ENCODE measurements at regions not wholly inside any gene's neighbourhood (a gene's known extent, or its start where the extent isn't known, plus 50 kb on each side); places are given as distances from the start of the nearest gene placed in this dataset.
"Not testable (repeated sequence)": the region's sequence is repeated elsewhere in the genome, so short reads cannot be mapped to it uniquely, and the experiment has no call there.

DNA sequence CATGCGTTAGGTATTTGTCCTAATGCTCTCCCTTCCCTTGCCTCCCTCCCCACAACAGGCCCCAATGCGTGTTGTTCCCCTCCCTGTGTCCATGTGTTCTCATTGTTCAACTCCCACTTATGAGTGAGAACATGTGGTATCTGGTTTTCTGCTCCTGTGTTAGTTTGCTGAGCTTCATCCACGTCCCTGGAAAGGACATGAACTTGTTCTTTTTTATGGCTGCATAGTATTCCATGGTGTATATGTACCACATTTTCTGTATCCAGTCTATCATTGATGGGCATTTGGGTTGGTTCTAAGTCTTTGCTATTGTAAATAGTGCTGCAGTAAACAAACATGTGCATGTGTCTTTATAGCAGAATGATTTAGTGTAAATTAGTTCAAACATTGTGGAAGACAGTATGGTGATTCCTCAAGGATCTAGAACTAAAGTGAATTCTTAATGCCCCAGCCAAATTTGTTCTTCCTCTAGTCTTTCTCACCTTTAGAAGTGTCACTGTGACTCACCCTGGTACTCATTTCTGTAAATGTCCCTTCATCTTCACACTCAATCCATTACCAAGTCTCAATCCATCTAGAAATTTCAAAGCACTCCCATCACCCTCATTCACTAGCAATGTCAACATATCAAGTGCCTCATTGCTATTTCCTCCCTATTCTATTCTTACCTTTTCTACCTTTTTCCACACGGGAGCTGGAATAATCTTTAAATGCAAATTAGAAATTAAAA is 123.9 kb downstream of the MREG start:
- DNase-seq (ENCODE audit: low read depth, low spot score): not testable (repeated sequence)

DNA sequence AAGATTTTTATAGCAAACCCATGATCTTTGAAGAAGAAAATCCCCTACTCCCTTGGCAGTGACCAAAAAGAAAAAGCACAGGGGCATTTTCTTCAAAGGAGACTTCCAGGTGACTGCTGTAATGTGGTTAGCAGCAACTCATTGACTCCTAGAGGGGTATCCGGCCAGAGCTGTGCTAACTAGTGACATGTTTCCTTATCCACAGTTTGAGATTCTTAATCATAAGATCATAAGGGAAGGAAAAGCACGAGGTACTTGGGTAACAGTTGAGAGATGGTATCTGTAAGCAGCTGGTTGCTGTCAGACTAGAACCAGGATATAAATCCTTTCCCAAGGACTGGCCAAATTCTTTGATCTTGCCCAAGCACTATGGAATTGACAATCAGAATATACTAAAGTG is 124.7 kb downstream of the MREG start:
- DNase-seq (ENCODE audit: low read depth, low spot score): no peak

GRCh38 chr2:215887303-215887702 is 126.0 kb downstream of the MREG start:
- DNase-seq (ENCODE audit: low read depth, low spot score): no peak

DNA sequence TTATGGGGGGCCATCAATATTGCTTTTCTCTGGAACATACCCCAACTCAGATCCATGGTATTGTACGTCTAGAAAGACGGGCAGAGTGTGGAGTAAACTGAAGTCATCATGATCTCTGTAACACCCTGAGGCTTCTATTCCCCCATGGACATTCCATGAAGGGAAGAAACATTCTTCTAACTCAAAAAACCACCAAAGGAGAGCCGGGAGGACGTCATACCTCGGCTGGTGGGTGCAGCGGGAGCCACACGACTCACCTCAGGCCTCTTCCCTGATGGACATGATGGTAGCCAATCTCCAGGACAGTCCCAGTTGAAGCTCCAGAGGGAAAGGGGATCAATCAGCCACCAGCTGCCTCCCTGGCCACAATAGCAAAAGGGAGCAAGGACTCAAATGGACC is 127.3 kb downstream of the MREG start:
- DNase-seq (ENCODE audit: low read depth, low spot score): no peak

- no peak for DNase-seq (ENCODE audit: low read depth, low spot score)
These were observed 127.8 kb downstream of the MREG start for GRCh38 chr2:215885536-215885935.

DNA sequence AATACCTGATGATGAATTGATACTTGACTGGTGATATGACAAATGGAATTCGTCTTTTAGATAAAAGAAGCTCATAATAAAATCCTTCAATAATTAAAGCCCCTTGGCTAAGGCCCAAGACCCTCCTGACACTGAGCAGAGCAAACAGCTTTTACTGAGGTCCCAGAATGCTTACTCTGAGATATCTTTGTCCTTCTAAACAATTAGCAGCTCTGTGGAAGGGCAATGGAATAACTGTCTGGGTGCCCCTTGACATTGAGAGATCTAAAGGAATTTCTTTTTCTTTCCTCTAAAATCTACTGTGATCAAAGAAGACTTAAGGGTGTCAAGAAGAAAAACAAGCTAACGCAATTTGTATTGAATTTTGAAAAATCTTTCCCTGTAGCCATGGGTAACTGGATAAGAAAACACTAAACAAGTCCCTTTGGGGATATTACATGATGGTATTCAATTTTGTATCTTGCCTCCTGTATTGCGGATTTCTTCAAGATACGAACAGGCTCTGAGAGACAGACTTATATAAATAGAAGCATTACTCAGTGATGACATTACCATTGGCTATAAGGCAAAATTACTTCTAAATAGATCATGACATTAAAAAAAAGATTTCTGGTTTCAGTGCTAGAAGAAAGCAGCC is 128.8 kb downstream of the MREG start:
- no peak for DNase-seq (ENCODE audit: low read depth, low spot score)

DNA sequence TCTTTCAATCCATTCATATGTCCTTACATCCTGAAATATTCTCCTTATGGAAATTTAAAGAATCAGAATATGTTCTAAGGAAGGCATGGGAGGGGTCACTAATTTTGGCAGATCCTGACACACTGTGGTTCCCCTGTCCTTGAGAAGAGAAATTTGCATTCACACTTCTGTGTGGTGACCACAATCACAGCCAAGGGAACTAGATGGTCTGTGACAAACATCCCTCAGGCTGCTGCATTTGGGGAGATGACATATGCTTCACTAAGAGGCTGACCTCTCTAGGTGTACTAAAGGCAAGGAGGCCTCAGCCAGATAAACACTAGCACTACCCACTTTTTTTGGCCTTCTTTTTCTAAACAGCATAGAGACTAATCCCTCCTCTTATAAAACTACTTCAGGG is 129.6 kb downstream of the MREG start:
- DNase-seq (ENCODE audit: low read depth, low spot score): no peak

DNA sequence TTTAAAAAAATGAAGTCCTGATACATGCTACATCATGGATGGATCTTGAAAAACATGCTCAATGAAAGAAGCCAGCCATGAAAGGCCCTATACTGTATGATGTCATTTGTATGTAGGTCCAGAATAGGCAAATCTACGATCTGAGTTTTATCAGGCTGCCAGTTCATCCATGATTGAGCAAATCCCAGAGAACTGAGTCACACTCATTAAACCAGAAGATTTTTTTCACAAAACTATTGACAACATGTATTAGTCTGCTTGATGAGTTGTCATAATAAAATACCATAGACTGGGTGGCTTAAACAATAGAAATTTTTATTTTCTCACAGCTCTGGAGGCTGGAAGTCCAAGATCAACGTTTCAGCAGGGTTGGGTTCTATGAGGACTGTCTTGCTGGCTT is 130.7 kb downstream of the MREG start:
- DNase-seq (ENCODE audit: low read depth, low spot score): no peak

DNA sequence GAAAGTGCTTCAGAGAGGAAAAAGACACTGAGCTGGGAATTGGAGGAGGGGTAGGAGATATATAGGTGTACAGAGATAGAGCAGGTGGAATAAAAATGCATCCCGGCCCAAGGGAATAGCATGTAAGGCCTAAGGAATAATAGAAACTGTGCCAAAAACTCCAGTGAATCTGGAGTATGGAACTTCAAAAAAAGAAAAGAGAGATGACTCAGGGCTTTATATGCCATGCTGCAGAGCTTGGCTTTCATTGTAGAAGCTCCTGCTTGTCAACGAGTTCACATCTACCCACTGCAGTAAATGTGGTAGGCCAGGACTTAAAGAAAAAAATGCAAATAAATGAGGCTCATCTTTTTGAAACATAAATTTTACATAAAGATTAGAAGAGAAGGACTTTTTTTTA is 131.8 kb downstream of the MREG start:
- DNase-seq (ENCODE audit: low read depth, low spot score): no peak

GRCh38 chr2:215880970-215881369 is 132.4 kb downstream of the MREG start:
- DNase-seq (ENCODE audit: low read depth, low spot score): no peak

- peak; percentile 37 for DNase-seq (ENCODE audit: low read depth, low spot score)
These were observed 133.1 kb downstream of the MREG start for GRCh38 chr2:215879977-215880940.

DNA sequence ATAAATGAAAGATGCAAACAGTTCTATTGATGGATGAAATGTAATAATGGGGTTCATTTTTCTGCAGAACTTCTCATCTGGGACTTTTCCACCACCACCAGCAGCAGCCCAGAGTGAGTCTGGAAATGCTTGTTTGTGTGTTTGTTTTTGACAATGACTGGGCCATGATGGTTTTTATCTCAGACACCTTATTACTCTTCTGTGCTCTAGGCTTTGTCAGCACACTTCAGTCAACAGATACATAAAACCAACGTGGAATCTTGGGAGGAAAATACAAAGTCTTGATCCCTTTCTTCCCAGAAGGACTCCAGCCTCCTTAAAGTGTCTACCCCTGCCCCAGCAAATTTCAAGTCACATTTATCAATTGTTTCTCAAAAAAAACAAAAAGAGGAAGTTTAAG is 134.0 kb downstream of the MREG start:
- DNase-seq (ENCODE audit: low read depth, low spot score): no peak

DNA sequence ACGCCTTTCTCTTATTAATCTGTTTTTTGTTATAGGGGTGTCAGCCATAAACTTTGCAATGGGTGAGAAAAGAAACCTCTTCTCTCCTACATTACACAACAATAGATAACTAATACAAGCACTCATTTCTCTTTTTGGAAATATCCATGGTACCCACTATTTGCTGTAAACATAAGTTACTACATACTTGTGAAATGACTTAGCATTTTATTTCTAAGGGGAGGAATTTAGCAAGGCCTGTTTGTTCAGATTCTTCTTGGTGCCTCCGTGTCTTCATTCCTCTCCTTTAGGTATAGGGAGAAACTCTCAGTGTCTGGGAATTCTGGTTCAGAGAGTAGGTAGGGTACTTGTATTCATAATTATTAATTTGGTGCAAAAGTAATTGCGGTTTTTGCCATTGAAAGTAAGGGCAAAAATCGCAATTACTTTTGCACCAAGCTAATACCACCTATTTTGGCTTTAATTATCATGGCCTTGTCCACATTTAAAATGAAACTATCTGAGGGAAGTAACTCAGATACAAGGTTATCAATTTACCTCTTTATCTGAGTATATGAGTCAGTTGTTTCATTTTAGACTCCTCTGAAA is 134.8 kb downstream of the MREG start:
- no peak for DNase-seq (ENCODE audit: low read depth, low spot score)

DNA sequence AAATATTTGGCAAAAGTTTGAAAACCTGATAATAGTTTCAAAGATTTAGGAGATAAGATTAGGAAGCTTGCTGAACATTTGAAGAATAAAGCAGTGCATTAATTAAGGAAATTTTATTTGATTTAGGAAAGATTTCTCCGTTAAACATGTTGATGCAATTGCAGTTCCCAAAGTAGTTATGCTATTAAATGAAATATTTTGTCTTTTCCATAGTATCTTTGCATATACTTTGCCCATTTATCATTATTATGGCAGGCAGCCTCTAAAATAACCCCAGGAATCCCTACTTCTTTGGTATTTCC is 136.5 kb downstream of the MREG start:
- DNase-seq (ENCODE audit: low read depth, low spot score): no peak

- DNase-seq (ENCODE audit: low read depth, low spot score): no peak
These were observed 137.0 kb downstream of the MREG start for GRCh38 chr2:215876139-215876936.

DNA sequence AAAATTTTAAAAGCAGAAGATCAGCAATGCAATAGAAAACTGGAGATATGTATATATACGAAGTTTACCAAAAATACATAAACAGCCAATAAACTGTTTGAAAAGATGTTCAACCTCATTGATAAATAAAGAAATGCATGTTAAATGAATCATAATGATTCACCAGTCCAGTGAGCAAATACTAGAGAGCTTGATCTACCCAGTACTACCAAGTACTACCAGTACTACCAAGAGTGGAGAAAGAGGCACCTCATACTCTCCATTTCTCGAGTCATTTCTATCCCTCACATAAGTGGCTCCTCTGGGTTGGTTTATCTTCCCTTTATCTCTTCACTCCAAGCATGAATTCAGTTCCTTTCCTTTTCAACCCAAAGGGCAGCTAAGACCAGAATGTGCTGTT is 138.9 kb downstream of the MREG start:
- no peak for DNase-seq (ENCODE audit: low read depth, low spot score)

DNA sequence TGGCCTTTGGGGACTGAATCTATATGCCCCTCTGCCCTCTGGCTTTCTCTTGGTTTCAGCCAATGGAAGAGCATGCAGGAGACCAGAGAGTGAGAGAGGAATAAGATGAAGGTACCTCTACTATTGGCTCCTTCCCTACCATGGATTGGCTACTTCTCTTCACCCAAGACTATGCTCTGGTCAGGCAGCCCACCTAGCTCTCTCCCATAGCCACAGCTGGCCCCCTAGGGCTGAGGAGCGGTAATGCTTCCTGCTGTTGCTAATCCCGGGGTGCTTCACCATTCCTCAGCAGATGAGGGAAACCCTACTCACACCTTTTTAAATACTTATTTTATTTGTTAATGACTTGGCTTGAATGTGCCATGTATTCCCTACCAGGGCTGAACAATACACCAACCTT is 142.4 kb downstream of the MREG start:
- DNase-seq (ENCODE audit: low read depth, low spot score): no peak

DNA sequence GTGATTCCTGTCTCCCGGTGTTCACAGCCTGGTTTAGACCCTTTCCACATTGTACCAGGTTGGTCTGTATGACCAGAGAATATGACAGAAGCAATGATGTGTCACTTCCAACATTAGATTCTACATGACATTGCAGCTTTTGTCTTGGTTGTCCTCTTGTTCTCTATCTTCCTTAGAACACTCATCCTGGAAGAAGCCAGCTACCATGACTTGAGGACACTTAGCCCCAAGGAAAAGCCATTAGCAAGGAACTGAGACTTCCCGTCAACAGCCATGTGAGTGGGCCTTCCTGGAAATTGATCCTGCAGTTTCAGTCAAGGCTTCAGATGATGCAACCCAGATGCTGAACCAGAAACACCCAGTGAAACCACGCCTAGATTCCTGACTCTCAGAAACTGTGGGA is 143.3 kb downstream of the MREG start:
- DNase-seq (ENCODE audit: low read depth, low spot score): no peak

DNA sequence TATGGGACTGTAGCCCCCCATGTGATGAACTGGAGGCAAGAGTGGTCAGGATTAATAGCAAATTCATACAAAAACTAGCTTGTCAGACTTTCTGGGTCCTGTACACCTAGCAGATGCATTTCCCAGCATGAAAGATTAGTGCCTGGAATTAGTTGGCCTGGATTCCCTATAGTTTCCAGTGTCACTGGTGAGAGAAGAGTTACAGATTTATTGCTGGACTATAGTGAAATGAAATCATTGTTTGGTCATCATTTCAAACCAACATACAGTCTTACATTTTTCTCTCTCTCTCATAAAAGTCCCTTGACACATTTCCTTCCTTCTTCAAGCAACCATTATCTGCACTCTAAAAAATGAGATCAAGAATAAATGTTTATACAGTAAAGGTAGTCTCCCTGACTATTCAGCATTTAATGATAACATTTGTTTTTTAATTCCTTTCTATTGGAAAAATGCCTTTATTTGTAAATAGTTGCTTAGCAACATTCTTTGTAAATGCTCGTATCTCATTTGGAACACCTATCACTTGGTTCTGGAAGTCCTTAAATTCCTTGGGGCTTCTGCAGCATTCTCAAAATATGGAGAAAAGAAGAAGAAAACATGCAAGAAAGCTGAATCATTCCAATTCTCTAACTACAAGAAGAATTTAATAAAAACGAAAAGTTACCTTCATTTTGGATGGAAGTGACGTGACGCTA is 144.4 kb downstream of the MREG start:
- no peak for DNase-seq (ENCODE audit: low read depth, low spot score)

DNA sequence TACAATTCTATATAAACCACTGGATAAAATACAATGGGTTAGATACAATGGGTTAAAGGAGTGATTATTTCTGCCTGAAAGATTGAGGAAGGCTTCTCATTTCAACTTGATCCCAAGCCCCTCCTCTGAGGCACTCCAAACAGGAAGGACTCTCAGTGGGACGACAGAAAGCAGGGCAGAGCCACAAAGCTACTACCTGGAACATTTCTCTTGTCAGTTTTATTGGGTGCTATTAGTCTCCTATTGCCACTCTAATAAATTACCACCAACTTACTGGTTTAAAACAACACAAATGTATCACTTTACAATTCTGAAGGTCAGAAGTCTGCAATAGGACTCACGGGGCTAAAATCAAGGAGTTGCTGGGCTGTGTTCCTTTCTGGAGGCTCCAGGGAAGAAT is 146.7 kb downstream of the MREG start:
- DNase-seq (ENCODE audit: low read depth, low spot score): no peak

DNA sequence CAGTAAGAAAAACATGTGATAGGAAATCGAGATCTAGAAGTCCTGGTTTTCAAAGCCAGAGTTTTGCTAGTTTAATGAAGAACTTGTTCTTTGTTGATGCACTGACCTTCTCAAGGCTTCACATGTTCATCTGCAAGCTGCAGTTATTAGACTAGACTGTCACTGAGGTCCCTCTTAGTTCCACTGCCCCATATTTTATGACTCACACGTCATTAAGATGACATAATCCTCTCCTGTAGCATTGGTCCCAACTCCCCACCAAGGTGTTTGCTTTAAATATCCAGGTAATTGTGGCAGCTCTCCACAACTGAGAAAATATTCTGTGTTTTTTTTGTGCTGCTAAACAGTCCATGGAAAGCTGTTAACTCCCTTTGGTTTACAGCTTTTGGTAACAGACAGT is 149.7 kb downstream of the MREG start:
- no peak for DNase-seq (ENCODE audit: low read depth, low spot score)

Measured in smooth muscle cell of the brain vasculature (primary cell).